HG03521 (cell line): ENCODE measurements at regions not wholly inside any gene's neighbourhood (a gene's known extent, or its start where the extent isn't known, plus 50 kb on each side); places are given as distances from the start of the nearest gene placed in this dataset.
"Not testable (repeated sequence)": the region's sequence is repeated elsewhere in the genome, so short reads cannot be mapped to it uniquely, and the experiment has no call there.

ENCODE experiments used
- ATAC-seq: cut with Tn5 transposase; IDR thresholded peaks from one replicate; pipeline ENCODE4 v1.9.1; 2021; ENCODE audit warnings: mild to moderate bottlenecking, moderate library complexity; ENCODE audit not compliant: unreplicated experiment

GRCh38 chr4:154982187-154983047, 201.3 kb downstream of the RBM46 start:
- ATAC-seq = no peak

- ATAC-seq = no peak
Observed at GRCh38 chr4:154983714-154984113, 202.6 kb downstream of the RBM46 start.

- ATAC-seq = peak; percentile 96
Observed at GRCh38 chr4:154984148-154984547, 203.1 kb downstream of the RBM46 start.

- ATAC-seq = no peak
Observed at GRCh38 chr4:154984616-154985015, 203.5 kb downstream of the RBM46 start.

- ATAC-seq = no peak
Observed at GRCh38 chr4:154985673-154986072, 204.6 kb downstream of the RBM46 start.

GRCh38 chr4:154988511-154988910, 207.4 kb downstream of the RBM46 start:
- no peak for ATAC-seq

- ATAC-seq = no peak
Observed at GRCh38 chr4:154989511-154989910, 208.4 kb downstream of the RBM46 start.

- ATAC-seq = not testable (repeated sequence)
Observed at GRCh38 chr4:154997866-154998265, 210.6 kb upstream of the NPY2R start.

GRCh38 chr4:154998284-154998683, 210.2 kb upstream of the NPY2R start:
- no peak for ATAC-seq

- ATAC-seq = no peak
Observed at GRCh38 chr4:154998773-154999172, 209.7 kb upstream of the NPY2R start.

- no peak for ATAC-seq
Observed at GRCh38 chr4:154999950-155000578, 208.4 kb upstream of the NPY2R start.

- ATAC-seq = no peak
Observed at GRCh38 chr4:155001251-155001650, 207.2 kb upstream of the NPY2R start.

GRCh38 chr4:155005395-155006090, 202.9 kb upstream of the NPY2R start:
- no peak for ATAC-seq

- no peak for ATAC-seq
Observed at GRCh38 chr4:155007660-155008176, 200.7 kb upstream of the NPY2R start.

- no peak for ATAC-seq
Observed at GRCh38 chr4:155008389-155008788, 200.0 kb upstream of the NPY2R start.

- ATAC-seq = no peak
Observed at GRCh38 chr4:155009288-155009687, 199.1 kb upstream of the NPY2R start.

GRCh38 chr4:155010376-155010775, 198.1 kb upstream of the NPY2R start:
- ATAC-seq = no peak

- ATAC-seq = no peak
Observed at GRCh38 chr4:155011163-155011780, 197.2 kb upstream of the NPY2R start.

GRCh38 chr4:155012469-155012868, 196.0 kb upstream of the NPY2R start:
- ATAC-seq = no peak

GRCh38 chr4:155017426-155017825, 191.0 kb upstream of the NPY2R start:
- ATAC-seq = no peak
